ENCODE measurements at regions not wholly inside any gene's neighbourhood (a gene's known extent, or its start where the extent isn't known, plus 50 kb on each side); places are given as distances from the start of the nearest gene placed in this dataset.

GRCh38 chr5:67518227-67518626 lies 321.6 kb upstream of the CD180 start:
- H3K4me1 ChIP-seq (ENCODE audit: control insufficient read depth, insufficient read depth, low read length) = no peaks in the 10 kb centered on the region
- H3K4me3 ChIP-seq (ENCODE audit: low read depth, low read length) = no peak overlapping the region
- POLR2A ChIA-PET = no interaction called here
- H3K36me3 ChIP-seq (ENCODE audit: control insufficient read depth in 2 of 2, insufficient read depth in 1 of 2, low read length in 2 of 2) = no peaks in the 10 kb centered on the region
- TF ChIP-seq, protein P1, sequence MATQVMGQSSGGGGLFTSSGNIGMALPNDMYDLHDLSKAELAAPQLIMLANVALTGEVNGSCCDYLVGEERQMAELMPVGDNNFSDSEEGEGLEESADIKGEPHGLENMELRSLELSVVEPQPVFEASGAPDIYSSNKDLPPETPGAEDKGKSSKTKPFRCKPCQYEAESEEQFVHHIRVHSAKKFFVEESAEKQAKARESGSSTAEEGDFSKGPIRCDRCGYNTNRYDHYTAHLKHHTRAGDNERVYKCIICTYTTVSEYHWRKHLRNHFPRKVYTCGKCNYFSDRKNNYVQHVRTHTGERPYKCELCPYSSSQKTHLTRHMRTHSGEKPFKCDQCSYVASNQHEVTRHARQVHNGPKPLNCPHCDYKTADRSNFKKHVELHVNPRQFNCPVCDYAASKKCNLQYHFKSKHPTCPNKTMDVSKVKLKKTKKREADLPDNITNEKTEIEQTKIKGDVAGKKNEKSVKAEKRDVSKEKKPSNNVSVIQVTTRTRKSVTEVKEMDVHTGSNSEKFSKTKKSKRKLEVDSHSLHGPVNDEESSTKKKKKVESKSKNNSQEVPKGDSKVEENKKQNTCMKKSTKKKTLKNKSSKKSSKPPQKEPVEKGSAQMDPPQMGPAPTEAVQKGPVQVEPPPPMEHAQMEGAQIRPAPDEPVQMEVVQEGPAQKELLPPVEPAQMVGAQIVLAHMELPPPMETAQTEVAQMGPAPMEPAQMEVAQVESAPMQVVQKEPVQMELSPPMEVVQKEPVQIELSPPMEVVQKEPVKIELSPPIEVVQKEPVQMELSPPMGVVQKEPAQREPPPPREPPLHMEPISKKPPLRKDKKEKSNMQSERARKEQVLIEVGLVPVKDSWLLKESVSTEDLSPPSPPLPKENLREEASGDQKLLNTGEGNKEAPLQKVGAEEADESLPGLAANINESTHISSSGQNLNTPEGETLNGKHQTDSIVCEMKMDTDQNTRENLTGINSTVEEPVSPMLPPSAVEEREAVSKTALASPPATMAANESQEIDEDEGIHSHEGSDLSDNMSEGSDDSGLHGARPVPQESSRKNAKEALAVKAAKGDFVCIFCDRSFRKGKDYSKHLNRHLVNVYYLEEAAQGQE (tag by site-specific recombination; IDR thresholded peaks at IDR 0.05) = no peak
- TF ChIP-seq ZSCAN23 (tag by site-specific recombination; IDR thresholded peaks at IDR 0.05) (no peak), PBX3 (CRISPR knock-in tag; IDR thresholded peaks at IDR 0.05) (no peak), ZNF776 (tag by site-specific recombination; IDR thresholded peaks at IDR 0.05; ENCODE audit: borderline replicate concordance) (no peak), GLIS2 (tag by site-specific recombination; IDR thresholded peaks at IDR 0.05) (no peak), YY1 (tag by site-specific recombination; IDR thresholded peaks at IDR 0.05) (no peak), ZNF792 (tag by site-specific recombination; IDR thresholded peaks at IDR 0.05) (no peak), ZNF133 (tag by site-specific recombination; IDR thresholded peaks at IDR 0.05) (no peak), ZNF560 (tag by site-specific recombination; IDR thresholded peaks at IDR 0.05; ENCODE audit: borderline replicate concordance) (no peak), ZNF223 (tag by site-specific recombination; IDR thresholded peaks at IDR 0.05) (no peak), ZBTB26 (tag by site-specific recombination; optimal IDR thresholded peaks at IDR 0.05) (no peak), ZNF544 (tag by site-specific recombination; IDR thresholded peaks at IDR 0.05) (no peak), ZNF610 (tag by site-specific recombination; IDR thresholded peaks at IDR 0.05; ENCODE audit: borderline replicate concordance) (no peak)
- TF ChIP-seq, protein P2, sequence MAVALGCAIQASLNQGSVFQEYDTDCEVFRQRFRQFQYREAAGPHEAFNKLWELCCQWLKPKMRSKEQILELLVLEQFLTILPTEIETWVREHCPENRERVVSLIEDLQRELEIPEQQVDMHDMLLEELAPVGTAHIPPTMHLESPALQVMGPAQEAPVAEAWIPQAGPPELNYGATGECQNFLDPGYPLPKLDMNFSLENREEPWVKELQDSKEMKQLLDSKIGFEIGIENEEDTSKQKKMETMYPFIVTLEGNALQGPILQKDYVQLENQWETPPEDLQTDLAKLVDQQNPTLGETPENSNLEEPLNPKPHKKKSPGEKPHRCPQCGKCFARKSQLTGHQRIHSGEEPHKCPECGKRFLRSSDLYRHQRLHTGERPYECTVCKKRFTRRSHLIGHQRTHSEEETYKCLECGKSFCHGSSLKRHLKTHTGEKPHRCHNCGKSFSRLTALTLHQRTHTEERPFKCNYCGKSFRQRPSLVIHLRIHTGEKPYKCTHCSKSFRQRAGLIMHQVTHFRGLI (tag by site-specific recombination; IDR thresholded peaks at IDR 0.05) = no peak
- TF ChIP-seq, protein P3, sequence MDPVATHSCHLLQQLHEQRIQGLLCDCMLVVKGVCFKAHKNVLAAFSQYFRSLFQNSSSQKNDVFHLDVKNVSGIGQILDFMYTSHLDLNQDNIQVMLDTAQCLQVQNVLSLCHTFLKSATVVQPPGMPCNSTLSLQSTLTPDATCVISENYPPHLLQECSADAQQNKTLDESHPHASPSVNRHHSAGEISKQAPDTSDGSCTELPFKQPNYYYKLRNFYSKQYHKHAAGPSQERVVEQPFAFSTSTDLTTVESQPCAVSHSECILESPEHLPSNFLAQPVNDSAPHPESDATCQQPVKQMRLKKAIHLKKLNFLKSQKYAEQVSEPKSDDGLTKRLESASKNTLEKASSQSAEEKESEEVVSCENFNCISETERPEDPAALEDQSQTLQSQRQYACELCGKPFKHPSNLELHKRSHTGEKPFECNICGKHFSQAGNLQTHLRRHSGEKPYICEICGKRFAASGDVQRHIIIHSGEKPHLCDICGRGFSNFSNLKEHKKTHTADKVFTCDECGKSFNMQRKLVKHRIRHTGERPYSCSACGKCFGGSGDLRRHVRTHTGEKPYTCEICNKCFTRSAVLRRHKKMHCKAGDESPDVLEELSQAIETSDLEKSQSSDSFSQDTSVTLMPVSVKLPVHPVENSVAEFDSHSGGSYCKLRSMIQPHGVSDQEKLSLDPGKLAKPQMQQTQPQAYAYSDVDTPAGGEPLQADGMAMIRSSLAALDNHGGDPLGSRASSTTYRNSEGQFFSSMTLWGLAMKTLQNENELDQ (tag by site-specific recombination; IDR thresholded peaks at IDR 0.05; ENCODE audit: low read depth) = no peak
- no peaks in the 10 kb centered on the region for H3K9me3 ChIP-seq (ENCODE audit: control insufficient read depth, insufficient read depth, low read depth, low read length)
- H3K27ac ChIP-seq (ENCODE audit: extremely low read depth, low read depth, low read length) = no peak overlapping the region
- CTCF ChIA-PET = interaction anchor here (0.6 kb wide), 1 partner anchor 1496 kb away, joined by 4 read pairs; no protein-coding TSS in a partner anchor

Measured in HEK293 (cell line).